HG03196 (cell line): ENCODE measurements at regions not wholly inside any gene's neighbourhood (a gene's known extent, or its start where the extent isn't known, plus 50 kb on each side); places are given as distances from the start of the nearest gene placed in this dataset.

Source experiments
- ATAC-seq: cut with Tn5 transposase; IDR thresholded peaks from one replicate; pipeline ENCODE4 v1.9.1; 2021; ENCODE audit not compliant: unreplicated experiment

DNA sequence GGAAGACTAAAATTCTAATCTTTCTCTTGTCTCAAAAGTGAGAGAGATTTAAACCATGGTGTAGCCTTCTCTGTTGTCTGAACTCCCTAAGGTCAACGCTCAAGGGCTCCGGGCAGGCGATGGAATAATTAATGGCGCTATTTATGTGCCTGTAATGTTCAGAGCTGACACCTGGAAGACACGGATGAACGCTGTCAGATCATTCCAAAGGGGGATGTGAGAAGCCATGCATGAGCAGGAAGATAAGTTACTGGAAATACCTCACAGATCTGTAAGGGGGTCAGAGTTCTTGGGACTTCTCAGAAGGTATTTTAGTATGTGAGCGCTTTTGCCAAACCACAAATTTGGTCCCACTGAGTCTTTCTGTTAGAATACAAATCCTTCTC is 73.3 kb upstream of the MTPN start:
- ATAC-seq, result no peak

DNA sequence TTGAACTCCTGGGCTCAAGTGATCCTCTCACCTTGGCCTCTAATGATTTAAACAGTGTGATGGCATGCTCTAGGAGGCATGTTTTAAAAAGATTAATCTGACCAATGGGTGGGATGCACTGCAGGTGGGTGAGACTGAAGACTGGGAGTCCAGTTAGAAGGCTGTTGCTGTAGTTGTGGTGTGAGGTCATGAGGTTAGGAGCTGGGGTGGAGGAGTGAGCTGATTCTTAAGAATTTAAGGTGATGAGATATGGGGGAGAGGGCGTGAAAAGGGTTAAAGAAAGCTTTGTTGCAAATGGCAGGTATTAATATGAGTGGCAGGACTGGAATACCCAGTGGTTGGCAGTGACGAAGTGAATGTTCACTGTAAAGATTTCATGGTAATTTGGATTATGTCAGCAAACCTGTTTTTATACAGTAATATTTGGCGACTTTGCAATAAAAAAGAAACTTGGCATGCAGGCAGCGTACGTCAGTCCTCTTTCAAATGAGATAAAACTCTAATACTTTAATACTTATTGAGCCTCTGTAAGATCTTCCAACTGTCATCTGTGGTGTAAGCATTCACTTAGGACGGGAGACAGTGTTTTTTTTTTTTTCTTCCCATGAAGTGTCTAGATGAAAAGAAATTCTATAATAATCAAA is 72.8 kb upstream of the MTPN start:
- no peak for ATAC-seq

DNA sequence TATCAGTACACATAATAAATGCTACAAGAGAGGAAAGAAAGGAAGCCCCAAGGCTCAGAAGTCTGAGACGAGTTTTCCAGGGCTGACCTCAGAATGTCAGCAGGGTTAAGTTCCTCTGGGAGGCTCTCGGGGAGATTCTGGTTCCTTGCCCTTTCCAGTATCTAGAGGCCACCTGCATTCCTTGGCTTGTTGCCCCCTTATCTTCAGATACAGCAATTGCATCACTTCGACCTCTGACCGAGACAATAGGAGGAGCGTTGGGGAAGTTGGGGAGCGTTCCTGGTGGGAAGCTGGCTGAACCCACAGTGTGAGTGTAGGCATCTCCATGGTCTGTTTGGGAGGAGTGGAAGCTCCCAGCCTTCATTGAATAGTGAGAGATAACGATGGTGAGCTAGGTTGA is 72.0 kb upstream of the MTPN start:
- ATAC-seq, result no peak

DNA sequence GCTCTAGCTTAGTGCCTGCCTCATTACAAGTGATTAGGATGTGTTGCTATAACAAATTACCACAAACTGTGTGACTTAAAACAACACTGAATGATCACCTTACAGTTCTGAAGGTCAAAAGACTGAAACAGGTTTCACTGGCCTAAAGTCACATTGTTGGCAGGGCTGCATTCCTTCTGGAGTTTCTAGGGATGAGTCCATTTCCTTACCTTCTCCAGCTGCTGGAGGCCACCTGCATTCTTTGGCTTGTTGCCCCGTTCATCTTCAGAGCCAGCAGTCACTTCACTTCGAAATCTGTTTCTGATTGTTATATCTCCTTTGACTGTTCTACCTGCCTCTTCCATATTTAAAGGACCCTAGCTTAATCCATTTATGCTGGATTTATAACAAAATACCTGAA is 69.4 kb upstream of the MTPN start:
- ATAC-seq, result no peak

DNA sequence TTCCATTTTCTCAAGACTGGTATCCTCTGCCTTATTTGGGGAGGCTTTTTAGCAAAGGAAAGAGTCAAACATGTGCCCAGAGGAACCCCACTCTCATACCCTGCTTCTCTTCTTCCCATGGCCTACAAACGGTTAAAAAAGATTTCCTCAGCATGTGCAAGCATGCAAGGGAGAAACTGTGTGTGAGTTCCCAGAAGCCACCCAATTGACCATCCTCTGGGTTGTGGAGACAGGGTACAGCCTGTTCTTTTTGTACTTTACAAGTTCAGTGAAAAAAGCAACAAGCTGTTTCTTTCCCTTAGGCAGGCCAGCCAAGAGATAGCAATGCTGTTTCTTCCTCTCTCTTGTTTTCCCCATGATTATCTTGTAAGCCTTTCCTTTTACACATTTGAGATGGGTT is 68.8 kb upstream of the MTPN start:
- no peak for ATAC-seq

DNA sequence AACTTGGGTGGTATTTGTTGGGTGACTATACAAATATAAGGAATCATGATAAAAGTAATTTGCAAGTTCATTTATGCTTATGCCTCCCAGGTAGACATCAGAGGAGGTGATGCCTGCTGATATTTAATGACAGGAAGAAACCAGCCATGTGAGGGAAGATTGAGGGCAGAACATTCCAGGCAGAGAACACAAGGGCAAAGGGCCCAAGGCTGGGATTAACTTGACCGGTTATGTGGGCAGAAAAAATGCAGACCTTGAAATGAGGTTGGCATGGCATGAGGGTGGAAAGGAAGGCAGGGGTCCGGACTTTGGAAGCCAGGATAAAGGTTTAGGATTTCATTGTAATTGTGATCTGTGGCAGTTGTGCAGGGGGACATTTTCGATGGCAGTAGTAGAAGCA is 68.0 kb upstream of the MTPN start:
- ATAC-seq, result no peak

DNA sequence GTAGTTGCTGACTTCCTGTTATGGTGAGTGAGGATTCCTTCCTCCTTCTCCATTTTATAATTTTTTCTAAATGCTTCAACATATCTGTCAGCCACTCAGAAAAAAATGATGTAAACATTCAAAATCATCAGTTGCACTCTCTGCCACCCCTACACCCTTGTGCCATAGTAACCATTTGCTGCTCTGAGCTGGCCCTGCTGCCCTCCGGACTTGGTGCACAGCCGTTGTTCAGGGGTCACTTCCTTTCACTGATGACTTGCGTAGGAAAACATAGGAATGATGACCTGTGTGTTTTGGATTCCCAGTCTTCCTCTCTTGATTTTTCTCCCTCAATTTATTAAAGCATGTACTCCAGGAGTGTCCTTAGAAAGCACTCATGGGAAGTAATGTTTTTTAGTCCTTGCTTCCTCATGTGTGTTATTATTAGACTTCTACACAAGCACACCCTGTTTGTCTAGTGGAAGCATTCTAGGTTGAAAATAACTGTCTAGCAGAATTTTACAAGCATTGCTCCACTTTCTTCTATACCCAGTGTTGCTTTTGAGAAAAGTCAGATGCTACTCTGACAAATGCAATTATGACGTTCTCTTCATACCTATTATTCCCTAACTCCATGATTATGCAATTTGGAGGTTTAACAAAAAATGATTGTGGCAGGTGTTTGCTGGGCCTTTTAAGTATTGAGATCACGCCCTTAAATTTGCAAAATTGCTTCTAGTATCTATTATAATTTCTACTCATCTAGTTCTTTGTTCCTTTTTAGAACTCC is 62.6 kb upstream of the MTPN start:
- no peak for ATAC-seq

DNA sequence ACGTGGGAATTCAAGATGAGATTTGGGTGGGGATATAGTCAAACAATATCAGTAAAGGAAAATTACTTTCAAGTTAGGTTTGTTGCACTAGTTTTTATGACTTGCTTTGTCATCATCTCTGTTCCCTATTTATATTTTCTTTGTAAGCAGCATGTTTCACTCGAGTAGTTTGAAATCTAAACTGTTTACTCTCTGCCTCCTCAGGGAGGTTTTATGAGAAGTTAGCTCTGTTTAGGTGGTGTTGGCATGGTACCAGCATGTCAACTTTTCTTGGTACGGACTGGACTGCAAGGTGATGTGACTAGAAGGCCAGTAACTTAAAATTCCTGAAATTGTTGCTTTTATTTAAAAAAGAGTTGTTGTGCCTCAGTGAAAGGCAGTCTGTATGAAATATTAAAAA is 59.2 kb upstream of the MTPN start:
- no peak for ATAC-seq

DNA sequence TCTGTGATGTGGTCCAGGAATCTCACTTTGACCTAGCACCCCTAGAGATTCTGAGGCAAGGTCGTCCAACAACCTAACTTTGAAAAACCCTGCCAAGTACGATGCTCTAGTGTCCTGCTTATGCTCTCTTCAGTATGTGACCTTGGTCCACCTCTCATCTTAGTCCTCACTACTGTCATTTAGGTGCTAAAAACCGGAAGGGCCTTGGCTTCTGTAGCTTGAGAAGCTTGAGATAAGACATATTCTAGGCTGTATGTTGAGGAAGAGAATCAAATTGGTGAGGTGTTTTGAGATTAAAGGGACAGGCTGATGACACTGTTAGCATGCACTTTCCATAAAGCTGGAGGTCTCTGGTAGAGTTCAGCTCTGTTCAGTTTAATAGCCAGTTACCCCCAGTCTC is 57.0 kb upstream of the MTPN start:
- ATAC-seq, result no peak

DNA sequence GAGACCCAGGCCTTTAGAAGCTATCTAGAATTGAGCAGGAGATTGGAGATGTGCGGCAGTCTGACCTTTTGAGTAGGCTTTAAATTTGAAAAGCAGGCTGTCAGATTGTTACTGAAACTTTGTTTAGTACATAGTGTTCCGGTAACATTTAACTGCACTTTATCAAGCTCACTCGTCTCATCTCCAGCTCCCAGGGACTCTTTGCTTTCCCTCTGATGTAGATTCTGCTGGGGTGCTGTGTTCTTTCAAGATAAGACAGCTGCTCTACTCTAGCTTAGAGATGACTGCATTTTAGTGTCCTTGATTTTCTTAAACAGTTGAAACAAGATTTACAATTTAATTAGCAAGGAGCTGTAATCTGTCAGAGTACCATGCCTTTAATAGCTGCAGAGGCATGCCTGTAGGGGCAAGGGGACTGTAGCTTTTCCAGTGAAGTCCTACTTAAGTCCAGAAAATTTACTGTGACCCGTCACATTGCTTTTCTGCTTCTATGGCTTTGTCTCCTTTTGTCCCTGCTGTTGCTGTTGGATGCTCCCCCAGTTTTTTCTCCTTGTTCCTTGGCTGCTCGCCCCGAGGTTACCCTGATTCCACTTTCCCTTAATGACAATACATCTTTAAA is 56.4 kb upstream of the MTPN start:
- ATAC-seq, result no peak

DNA sequence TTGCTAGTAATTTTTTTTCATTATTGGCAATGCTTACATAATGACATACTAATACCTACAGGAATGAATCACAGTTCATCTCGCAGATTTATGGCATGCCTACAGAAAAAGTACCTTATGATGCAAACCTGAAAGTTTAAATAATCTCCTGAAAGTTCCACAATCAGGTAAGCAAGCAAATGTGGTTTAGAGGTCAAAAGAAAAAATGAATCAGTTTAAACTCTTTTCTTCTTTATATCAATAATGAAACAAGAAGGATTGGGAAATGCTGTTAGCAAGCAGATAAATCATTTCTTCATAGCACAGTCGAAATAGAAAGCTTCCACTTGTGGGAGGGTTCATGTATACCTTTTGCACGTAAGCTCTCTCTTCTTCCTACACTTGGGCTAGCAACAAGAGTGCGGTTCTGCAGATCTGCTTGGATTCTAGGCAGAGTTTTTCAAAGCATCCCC is 53.7 kb upstream of the MTPN start:
- ATAC-seq, result peak; percentile 92

DNA sequence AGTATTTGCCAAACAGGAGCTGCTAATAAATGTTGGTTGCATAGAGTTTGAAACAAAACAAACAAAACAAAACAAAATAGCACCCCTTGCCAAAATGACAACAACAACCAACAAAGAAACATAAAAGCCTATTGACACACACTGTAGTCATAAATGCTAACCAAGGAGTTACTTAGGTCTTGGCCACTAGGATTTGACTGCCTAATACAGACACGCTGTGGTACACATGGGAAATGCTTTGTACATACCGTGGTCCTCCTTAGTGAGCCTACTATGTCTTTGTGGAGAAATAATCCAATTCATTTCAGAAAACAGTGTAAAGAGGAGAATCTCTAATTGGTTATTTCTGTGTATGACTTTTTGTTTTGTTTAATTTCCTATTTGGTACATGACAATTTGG is 53.2 kb upstream of the MTPN start:
- ATAC-seq, result no peak

DNA sequence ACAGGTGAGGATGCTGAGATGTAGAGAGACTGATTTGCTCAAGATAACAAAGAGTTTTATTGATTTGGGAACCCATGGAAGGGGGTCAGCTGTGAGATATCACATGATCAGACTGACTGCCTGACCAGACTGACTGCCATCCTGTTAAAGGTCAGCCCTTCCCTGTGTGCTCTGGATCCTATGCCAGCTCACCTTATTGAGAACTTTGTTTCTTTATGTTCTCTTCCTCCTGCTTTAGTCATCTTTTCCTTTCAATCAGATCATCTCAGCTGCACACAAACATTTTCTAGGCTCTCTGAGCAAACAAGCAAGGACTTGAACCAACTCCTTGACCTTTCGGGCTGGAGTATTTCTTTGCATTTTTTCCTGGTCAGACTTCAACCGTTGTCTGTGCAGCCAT is 50.0 kb upstream of the MTPN start:
- ATAC-seq, result no peak
